HFF-Myc (cell line): ENCODE measurements at regions not wholly inside any gene's neighbourhood (a gene's known extent, or its start where the extent isn't known, plus 50 kb on each side); places are given as distances from the start of the nearest gene placed in this dataset.

Source experiments
- DNase-seq: peaks from one replicate; pipeline ENCODE4 v3.0.0-alpha.2; 2011; ENCODE audit warnings: low read depth; ENCODE audit errors: extremely low read depth
- H3K4me3 ChIP-seq: replicated peaks from 2 replicates; pipeline ENCODE4 v1.5.1; 2011; ENCODE audit warnings: low read depth, mild to moderate bottlenecking, control low read depth, low read length
- TF ChIP-seq, protein P1 (sequence below): IDR thresholded peaks from 2 replicates; pipeline ENCODE4 v1.5.1; 2012; ENCODE audit warnings: mild to moderate bottlenecking, low read depth, low read length, control low read depth; ENCODE audit errors: missing control alignments

DNA sequence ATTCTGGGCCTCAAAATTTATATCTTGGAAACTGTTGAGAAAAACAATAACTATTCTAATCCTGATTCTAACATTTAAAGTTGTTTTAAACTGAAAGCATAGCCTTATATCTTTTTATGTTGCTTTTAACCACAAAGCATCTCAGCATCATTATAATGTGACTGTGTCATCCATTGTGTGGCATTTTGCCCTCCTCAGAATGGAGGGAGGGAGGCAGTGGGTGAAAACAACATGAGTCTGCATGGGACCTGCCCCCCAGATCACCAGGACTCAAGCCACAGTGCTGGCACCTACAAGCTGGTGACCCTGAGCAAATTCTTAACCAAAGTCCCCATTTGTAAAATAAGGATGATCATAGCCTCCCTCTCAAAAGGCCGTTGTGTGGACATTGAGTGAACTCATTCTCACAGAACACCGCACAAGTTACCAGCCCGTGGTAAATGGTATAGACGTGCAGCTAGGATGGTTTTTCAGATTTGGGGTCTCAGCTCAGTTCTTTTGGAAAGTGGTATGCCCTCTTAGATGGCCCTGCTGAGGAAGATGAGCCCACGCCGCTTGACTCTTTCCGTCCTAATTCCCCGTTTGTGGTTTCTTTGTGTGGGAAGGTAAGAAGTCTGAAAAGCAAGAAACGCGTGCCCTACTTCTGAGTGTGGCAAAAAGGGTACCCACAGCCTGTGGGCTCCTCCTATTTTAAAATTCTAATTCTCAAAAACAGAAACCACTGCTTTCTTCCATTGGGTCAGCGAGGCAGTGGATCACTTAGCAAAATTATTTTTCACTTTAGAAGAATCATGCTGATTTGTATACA, 305.0 kb upstream of the ID2 start:
- DNase-seq: no peak
- TF ChIP-seq, protein P1, sequence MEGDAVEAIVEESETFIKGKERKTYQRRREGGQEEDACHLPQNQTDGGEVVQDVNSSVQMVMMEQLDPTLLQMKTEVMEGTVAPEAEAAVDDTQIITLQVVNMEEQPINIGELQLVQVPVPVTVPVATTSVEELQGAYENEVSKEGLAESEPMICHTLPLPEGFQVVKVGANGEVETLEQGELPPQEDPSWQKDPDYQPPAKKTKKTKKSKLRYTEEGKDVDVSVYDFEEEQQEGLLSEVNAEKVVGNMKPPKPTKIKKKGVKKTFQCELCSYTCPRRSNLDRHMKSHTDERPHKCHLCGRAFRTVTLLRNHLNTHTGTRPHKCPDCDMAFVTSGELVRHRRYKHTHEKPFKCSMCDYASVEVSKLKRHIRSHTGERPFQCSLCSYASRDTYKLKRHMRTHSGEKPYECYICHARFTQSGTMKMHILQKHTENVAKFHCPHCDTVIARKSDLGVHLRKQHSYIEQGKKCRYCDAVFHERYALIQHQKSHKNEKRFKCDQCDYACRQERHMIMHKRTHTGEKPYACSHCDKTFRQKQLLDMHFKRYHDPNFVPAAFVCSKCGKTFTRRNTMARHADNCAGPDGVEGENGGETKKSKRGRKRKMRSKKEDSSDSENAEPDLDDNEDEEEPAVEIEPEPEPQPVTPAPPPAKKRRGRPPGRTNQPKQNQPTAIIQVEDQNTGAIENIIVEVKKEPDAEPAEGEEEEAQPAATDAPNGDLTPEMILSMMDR: no peak
- H3K4me3 ChIP-seq: no peak overlapping the region

DNA sequence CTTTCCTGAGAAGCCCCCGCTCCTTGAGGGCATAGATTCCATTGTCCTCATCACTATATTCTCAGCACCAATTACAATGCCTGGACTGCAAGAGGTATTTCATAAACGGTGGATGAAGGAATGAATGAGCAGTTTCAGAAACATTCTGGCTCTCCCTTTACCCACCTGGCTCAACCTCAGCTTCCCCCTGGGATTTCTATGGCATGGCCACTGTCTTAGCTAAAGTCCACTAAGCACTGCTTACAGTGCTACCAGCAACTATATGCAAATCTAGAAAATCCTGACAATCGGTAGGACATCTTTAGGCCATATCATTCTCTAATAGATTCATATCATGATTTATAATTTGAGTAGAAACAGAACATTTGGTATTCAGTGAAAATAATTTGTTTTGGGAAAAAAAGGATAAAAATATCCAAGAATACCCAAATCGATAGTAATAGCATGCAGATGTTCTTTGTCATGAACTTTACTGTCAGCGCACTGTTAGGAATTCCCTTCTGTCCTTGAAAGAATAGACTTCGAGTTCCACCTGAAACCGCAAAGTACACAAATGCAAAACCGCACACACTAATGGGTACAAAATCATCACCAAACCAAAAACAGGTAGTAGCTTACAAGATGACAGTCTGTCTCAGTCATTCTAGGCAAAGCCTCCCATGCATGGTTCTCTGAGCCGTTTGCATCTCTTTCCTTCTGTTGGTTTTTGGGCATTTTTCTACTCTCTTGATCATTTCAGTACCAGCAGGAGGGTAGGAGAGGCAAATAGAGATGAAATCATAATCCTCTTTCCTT, 303.6 kb upstream of the ID2 start:
- H3K4me3 ChIP-seq: no peak overlapping the region
- TF ChIP-seq, protein P1: no peak
- no peak for DNase-seq

DNA sequence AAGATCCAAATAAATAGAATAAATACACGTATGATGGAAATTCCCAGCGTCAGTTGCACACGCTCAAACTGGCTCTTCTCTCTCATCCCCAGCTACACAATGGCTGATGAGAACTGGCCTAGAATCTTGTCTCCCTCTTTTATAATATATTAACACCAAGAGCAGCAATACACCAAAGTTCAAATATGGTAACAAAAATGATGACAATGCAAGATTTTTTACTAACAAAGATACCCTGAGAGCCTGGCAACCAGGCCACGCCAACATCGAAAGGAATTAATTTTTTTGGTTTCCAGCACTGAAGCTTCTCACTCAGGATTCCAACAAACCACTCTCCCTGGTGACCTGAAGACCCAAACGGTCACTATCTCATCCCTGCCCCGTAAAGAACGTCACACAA, 302.7 kb upstream of the ID2 start:
- no peak overlapping the region for H3K4me3 ChIP-seq
- TF ChIP-seq, protein P1: no peak
- DNase-seq: no peak

DNA sequence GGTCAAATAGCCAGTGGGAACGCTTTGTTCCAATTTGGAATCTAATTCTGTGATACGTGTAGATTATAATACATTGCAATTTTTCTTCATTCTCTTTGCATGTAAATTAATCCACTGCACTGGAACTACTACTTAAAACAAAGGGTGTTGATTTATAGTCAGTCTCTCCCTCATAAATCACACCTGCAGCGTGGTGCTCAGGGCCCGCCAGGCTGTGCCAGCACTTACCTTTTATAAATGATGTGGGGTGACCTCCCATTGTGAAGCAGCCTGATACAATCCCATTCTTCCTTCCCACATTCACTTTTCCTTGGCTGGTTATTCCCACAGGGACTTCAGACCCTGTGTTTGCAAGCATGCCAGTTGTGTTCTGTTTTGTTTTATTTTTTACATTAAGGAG, 302.3 kb upstream of the ID2 start:
- TF ChIP-seq, protein P1: no peak
- DNase-seq: no peak
- H3K4me3 ChIP-seq: no peak overlapping the region

DNA sequence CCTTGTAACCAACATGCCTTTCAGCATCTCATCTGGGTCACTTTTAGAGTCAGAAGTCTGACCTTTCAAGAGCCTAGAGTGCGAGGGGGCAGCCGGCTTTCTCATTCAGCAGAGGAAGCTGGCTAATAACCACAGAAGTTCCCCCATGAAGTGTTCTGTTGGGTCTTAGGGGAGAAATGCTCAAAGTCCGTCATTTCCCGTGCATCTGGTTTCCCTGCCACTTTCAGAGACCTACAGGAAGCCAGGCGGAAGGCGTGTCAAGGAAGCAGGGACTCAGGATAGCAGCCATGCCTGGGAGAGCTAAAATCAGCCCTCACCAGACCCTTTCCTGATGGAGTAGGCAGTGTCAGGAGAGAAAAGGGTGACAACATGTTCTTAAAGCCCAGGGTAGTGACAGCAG, 301.8 kb upstream of the ID2 start:
- TF ChIP-seq, protein P1: no peak
- no peak for DNase-seq
- H3K4me3 ChIP-seq: no peak overlapping the region

DNA sequence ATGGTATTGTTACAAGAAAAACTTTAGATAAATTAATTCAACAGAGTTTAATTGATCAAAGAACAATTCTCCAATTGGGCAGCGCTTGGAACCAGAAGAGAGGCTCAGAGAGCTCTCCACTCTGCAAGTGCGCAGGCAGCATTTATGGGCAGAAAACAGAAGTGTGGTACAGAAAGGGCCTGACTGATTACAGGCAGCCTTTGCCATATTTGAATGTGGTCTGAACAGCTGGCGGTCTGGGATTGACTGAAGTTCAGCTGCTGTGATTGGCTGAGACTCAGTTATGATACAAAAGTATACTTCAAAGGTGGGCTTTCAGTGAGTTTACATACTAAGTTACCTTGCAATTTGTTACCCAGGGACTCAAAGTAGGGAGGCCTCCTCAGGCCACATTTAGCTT, 301.3 kb upstream of the ID2 start:
- H3K4me3 ChIP-seq: no peak overlapping the region
- no peak for DNase-seq
- TF ChIP-seq, protein P1: no peak
